IMR-90 (cell line): ENCODE measurements at regions not wholly inside any gene's neighbourhood (a gene's known extent, or its start where the extent isn't known, plus 50 kb on each side); places are given as distances from the start of the nearest gene placed in this dataset.

ENCODE experiments used
- ATAC-seq: fragments of 200-7000 bp; cut with Tn5 transposase; 2 replicates; pipeline ENCODE4 v1.9.1; 2020; ENCODE audit warnings: low read depth, mild to moderate bottlenecking, moderate library complexity
- BruUV-seq: library from RNA; stranded (reverse); fragments of 400-500 nt; replicated peaks from 2 replicates; lab custom pipeline; 2021; lab: Mats Ljungman, UMichigan
- CTCF ChIA-PET: fragments of 300-600 bp; formaldehyde crosslinking; extraction: SDS; loops from one replicate; lab custom pipeline; 2021; ENCODE audit warnings: antibody characterized with exemption; lab: Yijun Ruan, JAX
- POLR2A ChIA-PET: fragments of 300-600 bp; sonication (Branson Sonifier 250); formaldehyde crosslinking; loops from one replicate; lab custom pipeline; 2022; ENCODE audit warnings: antibody characterized with exemption; ENCODE audit not compliant: unreplicated experiment; lab: Charles Lee
- DNase-seq: peaks from one replicate; pipeline ENCODE4 v3.0.0; 2013
- H2AFZ ChIP-seq: replicated peaks from 2 replicates; pipeline ENCODE3; 2013; ENCODE audit warnings: low read length, mild to moderate bottlenecking; ENCODE audit not compliant: poor library complexity
- H2AK5ac ChIP-seq: 2 replicates; pipeline ENCODE4 v1.6.1; 2013; ENCODE audit warnings: low read depth, low read length, inconsistent platforms
- H2AK9ac ChIP-seq: replicated peaks from 2 replicates; pipeline ENCODE3; 2013; ENCODE audit warnings: mild to moderate bottlenecking, low read depth, low read length, moderate library complexity; ENCODE audit not compliant: poor library complexity
- H2BK120ac ChIP-seq: 2 replicates; pipeline ENCODE4 v1.6.1; 2013; ENCODE audit warnings: low read depth, low read length, inconsistent platforms
- H2BK15ac ChIP-seq: 3 replicates; pipeline ENCODE4 v1.6.1; 2013; ENCODE audit warnings: low read depth, low read length, inconsistent platforms
- H2BK20ac ChIP-seq: 2 replicates; pipeline ENCODE4 v1.6.1; 2013; ENCODE audit warnings: low read depth, mild to moderate bottlenecking, inconsistent platforms, low read length, moderate library complexity
- H2BK5ac ChIP-seq: 2 replicates; pipeline ENCODE4 v1.6.1; 2013; ENCODE audit warnings: mild to moderate bottlenecking, low read depth, low read length, inconsistent platforms; ENCODE audit not compliant: poor library complexity, severe bottlenecking
- H3K14ac ChIP-seq: replicated peaks from 2 replicates; pipeline ENCODE4 v1.6.1; 2013; ENCODE audit warnings: low read depth, low read length, inconsistent platforms
- H3K18ac ChIP-seq: 2 replicates; pipeline ENCODE4 v1.6.1; 2013; ENCODE audit warnings: low read depth, low read length, control low read depth
- H3K23ac ChIP-seq: 2 replicates; pipeline ENCODE4 v1.6.1; 2013; ENCODE audit warnings: low read depth, low read length, inconsistent platforms
- H3K27ac ChIP-seq: 2 replicates; pipeline ENCODE4 v1.5.1; 2013; ENCODE audit warnings: mild to moderate bottlenecking, control low read depth, low read length; ENCODE audit not compliant: insufficient read depth
- H3K27me3 ChIP-seq: 2 replicates; pipeline ENCODE4 v1.6.1; 2013; ENCODE audit warnings: low read length; ENCODE audit not compliant: control insufficient read depth, insufficient read depth
- H3K36me3 ChIP-seq: 2 replicates; pipeline ENCODE4 v1.6.1; 2013; ENCODE audit warnings: low read length, mixed read lengths; ENCODE audit not compliant: control insufficient read depth, insufficient read depth
- H3K4ac ChIP-seq: 2 replicates; pipeline ENCODE4 v1.6.1; 2013; ENCODE audit warnings: low read depth, low read length, inconsistent platforms
- H3K4me1 ChIP-seq: 2 replicates; pipeline ENCODE4 v1.6.1; 2013; ENCODE audit warnings: low read length, mixed read lengths; ENCODE audit not compliant: control insufficient read depth, insufficient read depth
- H3K4me2 ChIP-seq: 2 replicates; pipeline ENCODE4 v1.6.1; 2013; ENCODE audit warnings: low read depth, mild to moderate bottlenecking, control low read depth, low read length, moderate library complexity
- H3K4me3 ChIP-seq: 2 replicates; pipeline ENCODE4 v1.5.1; 2013; ENCODE audit warnings: low read depth, mild to moderate bottlenecking, control low read depth, low read length, moderate library complexity; ENCODE audit not compliant: insufficient read depth
- H3K56ac ChIP-seq: 2 replicates; pipeline ENCODE4 v1.6.1; 2013; ENCODE audit warnings: low read length, inconsistent platforms; ENCODE audit not compliant: insufficient read depth; ENCODE audit errors: extremely low read depth
- H3K79me1 ChIP-seq, 2 experiments: 2 replicates each; pipeline ENCODE4 v1.6.1; 2013; ENCODE audit warnings: low read length in 2 of 2, inconsistent platforms in 1 of 2, low read depth in 1 of 2
- H3K9ac ChIP-seq: 2 replicates; pipeline ENCODE4 v1.6.1; 2013; ENCODE audit warnings: low read depth, low read length, control low read depth
- H3K9me1 ChIP-seq: 2 replicates; pipeline ENCODE4 v1.6.1; 2013; ENCODE audit warnings: low read length, inconsistent platforms; ENCODE audit not compliant: insufficient read depth
- H3K9me3 ChIP-seq: 2 replicates; pipeline ENCODE4 v1.6.1; 2013; ENCODE audit warnings: low read length; ENCODE audit not compliant: control insufficient read depth, insufficient read depth
- H4K20me1 ChIP-seq: 2 replicates; pipeline ENCODE4 v1.6.1; 2013; ENCODE audit warnings: low read length, inconsistent platforms; ENCODE audit not compliant: insufficient read depth
- H4K5ac ChIP-seq: 2 replicates; pipeline ENCODE4 v1.6.1; 2013; ENCODE audit warnings: mild to moderate bottlenecking, low read depth, low read length, control low read depth
- H4K8ac ChIP-seq, 2 experiments: 2 replicates each; pipeline ENCODE4 v1.6.1; 2013; ENCODE audit warnings: low read depth in 2 of 2, low read length in 2 of 2, control low read depth in 1 of 2, inconsistent platforms in 1 of 2
- H4K91ac ChIP-seq: 2 replicates; pipeline ENCODE4 v1.6.1; 2013; ENCODE audit warnings: low read depth, low read length, inconsistent platforms; ENCODE audit not compliant: insufficient read depth
- BHLHE40 ChIP-seq: fragments of 150-350 bp; IDR thresholded peaks from 2 replicates; pipeline ENCODE4 v1.6.1; 2016; ENCODE audit warnings: mild to moderate bottlenecking, low read depth, low read length
- CEBPB ChIP-seq: IDR thresholded peaks from 2 replicates; pipeline ENCODE4 v1.6.1; 2012; ENCODE audit warnings: low read depth, low read length, improper control_type of control experiment
- CHD1 ChIP-seq: IDR thresholded peaks from 2 replicates; pipeline ENCODE4 v1.6.1; 2012; ENCODE audit warnings: low read depth, low read length, improper control_type of control experiment
- FOS ChIP-seq: fragments of 150-350 bp; IDR thresholded peaks from 2 replicates; pipeline ENCODE4 v1.6.1; 2016; ENCODE audit warnings: low read depth, low read length
- MAFK ChIP-seq: IDR thresholded peaks from 2 replicates; pipeline ENCODE4 v1.6.1; 2012; ENCODE audit warnings: low read depth, low read length, improper control_type of control experiment
- MAZ ChIP-seq: IDR thresholded peaks from 2 replicates; pipeline ENCODE4 v1.6.1; 2012; ENCODE audit warnings: low read depth, mild to moderate bottlenecking, low read length, improper control_type of control experiment, moderate library complexity, borderline replicate concordance
- MXI1 ChIP-seq: IDR thresholded peaks from 2 replicates; pipeline ENCODE4 v1.6.1; 2012; ENCODE audit warnings: low read depth, mild to moderate bottlenecking, low read length, moderate library complexity, borderline replicate concordance
- NFE2L2 ChIP-seq: fragments of 150-350 bp; IDR thresholded peaks from 2 replicates; pipeline ENCODE4 v1.6.1; 2016; ENCODE audit warnings: low read depth, mild to moderate bottlenecking, low read length
- POLR2A ChIP-seq: IDR thresholded peaks from 2 replicates; pipeline ENCODE4 v1.6.1; 2012; ENCODE audit warnings: mild to moderate bottlenecking, low read depth, low read length
- RAD21 ChIP-seq: IDR thresholded peaks from 2 replicates; pipeline ENCODE4 v1.6.1; 2012; ENCODE audit warnings: low read length, improper control_type of control experiment
- RCOR1 ChIP-seq: IDR thresholded peaks from 2 replicates; pipeline ENCODE4 v1.6.1; 2012; ENCODE audit warnings: mild to moderate bottlenecking, low read length, improper control_type of control experiment; ENCODE audit not compliant: insufficient replicate concordance
- RFX5 ChIP-seq: IDR thresholded peaks from 2 replicates; pipeline ENCODE4 v1.8.0; 2012; ENCODE audit warnings: low read depth, mild to moderate bottlenecking, low read length, moderate library complexity
- SMC3 ChIP-seq: fragments of 150-350 bp; IDR thresholded peaks from 2 replicates; pipeline ENCODE4 v1.6.1; 2016; ENCODE audit warnings: low read depth, mild to moderate bottlenecking, antibody characterized with exemption, low read length, moderate library complexity
- WGBS, 2 experiments: methylation state at CpG; one replicate each; pipeline versions ENCODE4 v1.1.5 to v1.1.7; 2013; ENCODE audit warnings: missing lambda C conversion rate in 2 of 2; ENCODE audit not compliant: insufficient read length in 1 of 2; ENCODE audit errors: extremely low coverage in 2 of 2; 5-methylcytosine and 5-hydroxymethylcytosine counted together
- dilution Hi-C: fragments of 300-500 bp; cut with HindIII; formaldehyde crosslinking; loops from one replicate; pipeline ENCODE4 v1.14.3; 2018; ENCODE audit warnings: low sequenced_read_pairs; ENCODE audit not compliant: unreplicated experiment
- in situ Hi-C: fragments of 300-500 bp; cut with MboI; formaldehyde crosslinking; loops from 3 replicates; pipeline ENCODE4 v1.14.3; 2019; ENCODE audit warnings: low sequenced_read_pairs, inconsistent platforms, mixed read lengths
- intact Hi-C: fragments of 100-400 bp; cut with micrococcal nuclease; formaldehyde crosslinking; loops from 2 replicates; pipeline ENCODE4 v1.10.0; 2022
- TF ChIP-seq, protein P1 (sequence below): fragments of 150-350 bp; IDR thresholded peaks from 2 replicates; pipeline ENCODE4 v1.6.1; 2016; ENCODE audit warnings: low read depth, mild to moderate bottlenecking, low read length, moderate library complexity, borderline replicate concordance
- TF ChIP-seq, protein P2 (sequence below): fragments of 150-350 bp; IDR thresholded peaks from 2 replicates; pipeline ENCODE4 v1.6.1; 2017; ENCODE audit warnings: mild to moderate bottlenecking, antibody characterized with exemption, low read length, low read depth
- TF ChIP-seq, protein P3 (sequence below): conservative IDR thresholded peaks from 2 replicates; pipeline ENCODE4 v1.5.1; 2012; ENCODE audit warnings: mild to moderate bottlenecking, low read depth, low read length, improper control_type of control experiment

DNA sequence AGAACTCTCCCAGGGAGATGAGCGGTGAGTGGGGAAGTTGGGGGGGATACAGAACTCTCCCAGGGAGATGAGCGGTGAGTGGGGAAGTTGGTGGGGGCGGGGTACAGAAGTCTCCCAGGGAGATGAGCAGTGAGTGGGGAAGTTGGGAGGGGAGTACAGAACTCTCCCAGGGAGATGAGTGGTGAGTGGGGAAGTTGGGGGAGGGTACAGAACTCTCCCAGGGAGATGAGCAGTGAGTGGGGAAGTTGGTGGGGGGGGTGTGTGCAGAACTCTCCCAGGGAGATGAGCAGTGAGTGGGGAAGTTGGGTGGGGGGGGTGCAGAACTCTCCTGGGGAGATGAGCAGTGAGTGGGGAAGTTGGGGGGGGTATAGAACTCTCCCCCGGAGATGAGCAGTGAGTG is 186.5 kb downstream of the SHANK2 start:
- ATAC-seq (no peak), DNase-seq (no peak)
- no peak for TF ChIP-seq BHLHE40
- no peak for TF ChIP-seq MXI1
- TF ChIP-seq CEBPB, result no peak
- TF ChIP-seq MAZ, result no peak
- no peak for TF ChIP-seq NFE2L2
- no peak for TF ChIP-seq RCOR1
- no peak for TF ChIP-seq FOS
- TF ChIP-seq MAFK, result no peak
- TF ChIP-seq, protein P1, sequence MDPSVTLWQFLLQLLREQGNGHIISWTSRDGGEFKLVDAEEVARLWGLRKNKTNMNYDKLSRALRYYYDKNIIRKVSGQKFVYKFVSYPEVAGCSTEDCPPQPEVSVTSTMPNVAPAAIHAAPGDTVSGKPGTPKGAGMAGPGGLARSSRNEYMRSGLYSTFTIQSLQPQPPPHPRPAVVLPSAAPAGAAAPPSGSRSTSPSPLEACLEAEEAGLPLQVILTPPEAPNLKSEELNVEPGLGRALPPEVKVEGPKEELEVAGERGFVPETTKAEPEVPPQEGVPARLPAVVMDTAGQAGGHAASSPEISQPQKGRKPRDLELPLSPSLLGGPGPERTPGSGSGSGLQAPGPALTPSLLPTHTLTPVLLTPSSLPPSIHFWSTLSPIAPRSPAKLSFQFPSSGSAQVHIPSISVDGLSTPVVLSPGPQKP, result no peak
- TF ChIP-seq RFX5, result no peak
- TF ChIP-seq, protein P2, sequence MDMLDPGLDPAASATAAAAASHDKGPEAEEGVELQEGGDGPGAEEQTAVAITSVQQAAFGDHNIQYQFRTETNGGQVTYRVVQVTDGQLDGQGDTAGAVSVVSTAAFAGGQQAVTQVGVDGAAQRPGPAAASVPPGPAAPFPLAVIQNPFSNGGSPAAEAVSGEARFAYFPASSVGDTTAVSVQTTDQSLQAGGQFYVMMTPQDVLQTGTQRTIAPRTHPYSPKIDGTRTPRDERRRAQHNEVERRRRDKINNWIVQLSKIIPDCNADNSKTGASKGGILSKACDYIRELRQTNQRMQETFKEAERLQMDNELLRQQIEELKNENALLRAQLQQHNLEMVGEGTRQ, result no peak
- TF ChIP-seq, protein P3, sequence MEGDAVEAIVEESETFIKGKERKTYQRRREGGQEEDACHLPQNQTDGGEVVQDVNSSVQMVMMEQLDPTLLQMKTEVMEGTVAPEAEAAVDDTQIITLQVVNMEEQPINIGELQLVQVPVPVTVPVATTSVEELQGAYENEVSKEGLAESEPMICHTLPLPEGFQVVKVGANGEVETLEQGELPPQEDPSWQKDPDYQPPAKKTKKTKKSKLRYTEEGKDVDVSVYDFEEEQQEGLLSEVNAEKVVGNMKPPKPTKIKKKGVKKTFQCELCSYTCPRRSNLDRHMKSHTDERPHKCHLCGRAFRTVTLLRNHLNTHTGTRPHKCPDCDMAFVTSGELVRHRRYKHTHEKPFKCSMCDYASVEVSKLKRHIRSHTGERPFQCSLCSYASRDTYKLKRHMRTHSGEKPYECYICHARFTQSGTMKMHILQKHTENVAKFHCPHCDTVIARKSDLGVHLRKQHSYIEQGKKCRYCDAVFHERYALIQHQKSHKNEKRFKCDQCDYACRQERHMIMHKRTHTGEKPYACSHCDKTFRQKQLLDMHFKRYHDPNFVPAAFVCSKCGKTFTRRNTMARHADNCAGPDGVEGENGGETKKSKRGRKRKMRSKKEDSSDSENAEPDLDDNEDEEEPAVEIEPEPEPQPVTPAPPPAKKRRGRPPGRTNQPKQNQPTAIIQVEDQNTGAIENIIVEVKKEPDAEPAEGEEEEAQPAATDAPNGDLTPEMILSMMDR, result no peak
- TF ChIP-seq RAD21, result no peak
- TF ChIP-seq SMC3, result no peak
- TF ChIP-seq POLR2A, result no peak
- no peak for TF ChIP-seq CHD1
- Histone ChIP-seq H4K8ac (no peak overlapping the region), H4K91ac (no peak overlapping the region), H3K9me3 (no peaks in the 10 kb centered on the region; the same call in 1 of the 2 replicates), H2BK5ac (no peak overlapping the region), H4K5ac (no peak overlapping the region), H3K79me1 (no peaks in the 10 kb centered on the region), H2AK5ac (no peak overlapping the region), H3K27ac (no peak overlapping the region), H3K4me2 (no peak overlapping the region), H4K20me1 (no peaks in the 10 kb centered on the region; the same call in none of the 2 replicates), H3K18ac (no peak overlapping the region), H2BK20ac (no peak overlapping the region), H3K27me3 (no peaks in the 10 kb centered on the region), H2AFZ (no peak overlapping the region), H3K9me1 (no peaks in the 10 kb centered on the region), H3K4me3 (no peak overlapping the region), H3K4ac (no peak overlapping the region), H2BK120ac (no peak overlapping the region), H3K36me3 (no peaks in the 10 kb centered on the region; the same call in 1 of the 2 replicates), H3K56ac (no peak overlapping the region), H3K23ac (no peak overlapping the region), H3K4me1 (no peaks in the 10 kb centered on the region), H2AK9ac (no peak overlapping the region), H3K9ac (no peak overlapping the region), H2BK15ac (no peak overlapping the region), H3K14ac (no peak overlapping the region)
- ChIA-PET CTCF (no interaction called here), POLR2A (no interaction called here)
- intact Hi-C loops, result no loop called here
- dilution Hi-C loops, result no loop called here
- WGBS, 2 experiments, result 20% methylated on average over 1 of the region's 4 CpGs; no CpG with 5 or more reads in 1 of the 2 experiments
- no TSS peak for BruUV-seq
- in situ Hi-C loops, result no loop called here
